GM19351 (cell line): ENCODE measurements at regions not wholly inside any gene's neighbourhood (a gene's known extent, or its start where the extent isn't known, plus 50 kb on each side); places are given as distances from the start of the nearest gene placed in this dataset.
"Not testable (repeated sequence)": the region's sequence is repeated elsewhere in the genome, so short reads cannot be mapped to it uniquely, and the experiment has no call there.

Experiments used
- ATAC-seq: cut with Tn5 transposase; IDR thresholded peaks from one replicate; pipeline ENCODE4 v1.9.1; 2021; ENCODE audit warnings: mild to moderate bottlenecking, moderate library complexity; ENCODE audit not compliant: unreplicated experiment

DNA sequence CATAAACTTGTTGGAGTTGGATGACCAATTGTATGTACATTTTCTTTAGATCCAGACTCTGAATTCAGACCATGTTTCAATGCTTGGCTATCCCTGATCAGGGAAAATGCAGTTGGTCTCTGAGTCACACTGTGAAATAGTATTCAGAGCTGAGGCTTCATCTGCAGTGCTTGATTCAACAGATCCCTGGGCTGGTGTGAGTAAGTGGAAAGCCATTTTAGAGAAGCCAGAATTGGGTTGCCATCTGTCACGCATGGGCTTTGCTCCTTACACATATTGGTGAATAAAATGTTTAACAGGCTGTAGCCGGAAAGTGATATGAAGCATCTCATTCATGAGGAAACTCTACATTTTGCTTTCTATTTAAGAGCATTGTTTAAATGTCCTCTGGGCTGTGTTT is 50.0 kb upstream of the ACYP2 start:
- ATAC-seq: no peak

DNA sequence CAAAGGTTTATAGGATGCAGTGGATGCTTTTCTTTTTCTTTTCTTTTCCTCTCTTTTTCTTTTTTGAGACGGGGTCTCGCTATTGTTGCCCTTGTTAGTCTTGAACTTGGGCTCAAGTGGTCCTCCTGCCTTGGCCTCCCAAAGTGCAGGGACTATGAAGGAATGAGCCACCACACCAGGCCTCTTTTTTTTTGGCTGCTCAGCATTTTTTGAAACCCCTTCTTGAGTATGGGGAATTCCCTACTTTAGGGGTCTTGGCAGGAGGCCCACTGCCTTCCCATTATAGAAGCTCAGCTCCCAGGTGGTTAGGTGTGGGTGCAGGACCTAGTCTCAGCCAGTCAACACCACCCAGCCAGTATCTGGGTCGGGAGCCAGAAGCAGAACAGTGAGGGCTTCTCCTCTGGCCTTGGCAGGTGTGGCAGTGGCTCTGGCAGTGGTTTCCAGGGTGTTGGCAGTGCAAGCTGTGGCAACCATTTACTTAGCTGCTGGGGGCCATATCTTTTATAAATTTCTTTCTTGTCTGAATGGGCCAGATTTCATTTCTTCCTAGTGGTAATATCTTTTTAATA is 51.4 kb upstream of the ACYP2 start:
- ATAC-seq: no peak

DNA sequence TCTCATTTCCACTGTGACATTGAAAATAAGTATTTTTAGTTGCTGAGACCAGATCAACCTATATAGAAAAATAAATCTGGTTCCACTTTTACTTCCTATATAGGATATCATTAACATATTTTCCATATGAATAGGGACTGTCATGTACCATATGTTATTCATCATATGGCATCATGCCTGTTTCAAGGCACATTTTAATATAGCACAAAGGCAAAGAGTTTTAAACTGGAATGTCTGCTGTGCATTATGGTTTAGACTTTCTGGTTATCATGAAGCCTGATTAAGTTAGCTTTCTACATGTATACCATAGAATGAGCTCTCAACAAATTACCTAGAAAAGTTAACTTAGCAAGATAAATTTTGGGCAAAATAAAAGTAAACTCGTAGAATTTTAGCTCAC is 53.0 kb upstream of the ACYP2 start:
- no peak for ATAC-seq

DNA sequence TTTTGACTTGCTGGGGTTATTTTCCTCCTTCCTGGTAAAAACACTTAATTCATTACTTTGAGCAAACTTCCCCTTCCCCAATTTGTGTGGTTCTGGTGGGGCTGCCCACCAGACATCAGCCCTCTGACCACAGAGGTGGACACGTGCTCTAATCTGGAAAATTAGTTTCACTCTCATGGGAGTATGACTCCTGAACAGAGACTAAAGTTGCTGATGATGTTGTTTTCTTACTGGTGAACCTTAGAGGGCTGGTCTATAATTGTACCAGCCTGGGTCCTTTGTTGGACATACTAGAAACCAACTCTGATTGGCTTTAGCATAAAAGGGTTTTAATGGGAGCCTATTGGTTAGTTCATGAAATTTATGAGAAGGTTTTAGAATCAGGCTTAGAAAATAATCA is 54.1 kb upstream of the ACYP2 start:
- no peak for ATAC-seq

DNA sequence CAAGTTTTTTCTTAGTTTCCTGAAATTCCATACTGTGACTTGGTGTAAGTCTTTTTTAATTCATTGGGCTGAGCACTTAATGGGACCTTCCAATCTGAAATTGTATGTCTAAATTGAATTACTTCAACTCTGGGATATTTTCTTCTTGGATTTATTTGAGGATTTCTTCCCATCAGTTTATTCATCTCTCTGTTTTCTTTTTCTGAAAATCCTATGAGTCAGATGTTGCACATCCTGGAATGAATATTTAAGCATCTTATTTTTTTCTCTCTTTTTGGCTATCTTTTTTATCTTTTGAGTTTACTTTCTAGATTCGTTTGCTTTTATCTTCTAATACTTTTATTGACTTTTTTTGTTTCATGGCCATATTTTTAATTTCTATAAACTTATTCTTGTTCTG is 55.4 kb upstream of the ACYP2 start:
- no peak for ATAC-seq

DNA sequence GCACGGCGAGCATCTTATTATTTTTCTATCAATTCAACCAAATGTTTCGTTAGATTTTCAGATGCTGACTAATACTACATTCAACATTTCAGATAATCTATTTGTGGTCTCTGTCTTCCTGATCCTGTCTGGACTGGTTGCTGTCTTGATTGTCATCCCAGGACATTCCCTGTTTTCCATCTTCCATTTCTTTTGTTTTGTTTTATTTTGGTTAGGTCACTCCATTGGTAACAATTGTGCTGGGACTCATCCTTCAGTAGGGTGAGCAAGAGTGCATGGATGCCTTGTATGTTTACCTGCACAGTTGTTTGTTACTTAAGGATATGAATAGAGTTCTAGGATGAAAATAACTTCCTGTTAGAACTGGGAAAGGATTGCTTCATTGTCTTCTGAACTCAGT is 55.9 kb upstream of the ACYP2 start:
- ATAC-seq: no peak

DNA sequence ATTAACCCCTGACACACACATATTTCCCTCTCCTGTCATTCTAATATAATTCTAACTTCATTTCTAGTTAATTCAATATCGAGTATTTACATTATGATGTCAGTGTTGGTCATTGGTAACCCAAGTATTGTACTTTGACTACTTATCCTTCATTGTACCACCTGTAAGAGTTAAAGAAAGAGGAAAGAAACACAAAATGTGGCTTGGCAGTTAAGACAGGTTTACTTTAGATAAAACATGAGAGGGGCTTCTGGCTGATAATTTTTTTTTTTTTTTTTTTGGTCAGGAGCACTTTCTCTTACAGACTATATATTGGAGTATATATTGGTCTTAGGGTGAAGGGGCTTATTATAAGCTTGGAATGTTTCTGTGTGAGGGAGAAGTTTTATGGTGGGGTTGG is 57.0 kb upstream of the ACYP2 start:
- ATAC-seq: no peak

DNA sequence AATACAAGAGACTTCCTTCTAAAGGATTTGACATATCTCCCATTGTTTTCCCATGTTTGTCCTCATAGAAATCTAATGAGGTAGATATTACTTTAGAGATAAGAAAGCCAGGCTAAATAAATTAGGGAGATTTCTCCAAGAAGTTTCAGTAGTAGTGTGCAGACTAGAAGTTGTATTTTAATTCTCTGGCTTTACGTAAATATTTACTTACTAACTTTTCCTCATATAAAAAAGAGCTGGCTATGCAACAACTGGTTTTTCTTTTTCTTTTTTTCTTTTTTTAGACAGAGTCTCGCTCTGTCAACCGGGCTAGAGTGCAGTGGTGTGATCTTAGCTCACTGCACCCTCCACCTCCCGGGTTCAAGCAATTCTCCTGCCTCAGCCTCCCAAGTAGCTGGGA is 60.6 kb upstream of the ACYP2 start:
- no peak for ATAC-seq

DNA sequence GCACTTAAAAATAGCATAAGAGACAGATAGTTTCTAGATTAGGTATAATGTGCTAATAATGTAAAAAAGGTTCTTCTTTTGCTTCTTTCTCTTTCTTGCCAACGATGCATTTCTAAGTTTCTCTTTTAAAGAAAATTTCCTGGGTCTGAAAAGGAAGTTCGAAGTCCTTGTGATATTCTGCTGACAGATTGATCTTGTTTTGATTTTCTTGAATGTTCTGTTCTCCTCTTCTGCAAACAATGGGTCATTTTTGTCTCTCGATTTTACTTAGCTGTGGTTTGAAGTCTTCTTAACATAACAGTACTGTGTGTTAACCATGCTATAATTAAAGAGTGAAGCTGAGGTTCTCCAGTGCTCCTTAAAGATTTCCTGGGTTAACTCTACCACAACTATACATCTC is 61.1 kb upstream of the ACYP2 start:
- ATAC-seq: peak; percentile 75

DNA sequence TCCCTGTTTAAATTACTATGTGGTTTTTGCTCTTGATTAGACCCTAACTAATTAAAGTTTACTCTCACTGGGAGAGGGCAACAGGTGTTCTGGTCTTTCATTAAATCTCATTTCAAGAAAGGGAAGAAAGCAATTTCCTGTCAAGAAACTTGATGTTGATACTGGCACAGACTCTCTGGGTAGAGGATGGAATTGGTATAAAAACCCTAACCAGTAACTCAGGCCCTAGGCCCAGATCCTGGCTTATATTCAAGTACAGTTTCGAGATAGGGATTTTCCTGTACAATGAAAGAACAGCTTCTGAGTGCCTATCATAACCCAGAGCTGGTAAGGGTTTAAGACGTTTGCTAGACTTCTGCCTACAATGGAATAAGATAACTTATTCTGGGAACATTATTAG is 61.6 kb upstream of the ACYP2 start:
- peak; percentile 24 for ATAC-seq

DNA sequence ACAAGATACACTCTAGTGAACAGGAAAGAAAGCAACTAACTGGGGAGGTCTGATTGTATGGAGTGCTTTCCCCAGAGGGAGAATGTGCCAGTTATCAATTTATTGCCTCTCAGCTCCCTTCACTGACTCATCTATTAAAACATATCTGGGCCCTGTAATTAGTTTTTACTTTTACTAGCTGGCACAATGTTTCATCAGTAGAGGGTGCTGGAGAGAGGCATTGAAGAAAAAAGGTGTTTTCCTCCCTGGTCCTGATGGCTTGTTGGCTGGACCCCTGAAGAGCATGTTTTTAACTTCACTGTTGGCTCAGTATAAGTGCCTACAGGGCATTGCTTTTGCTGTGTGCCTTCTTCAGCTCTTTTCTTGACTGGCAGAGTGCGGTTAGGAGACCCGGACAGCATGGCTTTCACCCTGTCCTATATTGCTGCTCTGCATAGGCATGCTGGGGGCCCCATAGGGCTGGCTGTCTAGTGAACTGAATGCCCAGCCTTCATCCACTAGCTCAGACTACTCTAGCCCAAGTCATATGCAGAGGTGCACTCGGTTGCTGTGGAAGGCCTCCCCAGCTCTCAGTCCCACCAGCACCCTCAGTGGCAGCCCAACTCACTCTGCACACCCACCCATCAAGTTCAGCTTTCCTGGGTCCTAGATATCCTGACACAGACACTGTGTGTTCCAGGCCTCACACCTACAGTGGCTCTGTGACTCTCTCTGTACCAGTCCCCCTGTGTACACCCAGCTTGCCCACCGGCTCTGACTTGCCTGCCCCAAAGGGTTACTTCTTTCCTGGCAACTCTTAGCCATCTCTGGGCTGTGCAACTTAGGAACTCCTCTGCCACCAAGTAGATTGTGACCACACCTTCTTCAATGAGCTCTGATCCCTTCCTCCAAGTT is 62.3 kb upstream of the ACYP2 start:
- peak; percentile 38 for ATAC-seq

DNA sequence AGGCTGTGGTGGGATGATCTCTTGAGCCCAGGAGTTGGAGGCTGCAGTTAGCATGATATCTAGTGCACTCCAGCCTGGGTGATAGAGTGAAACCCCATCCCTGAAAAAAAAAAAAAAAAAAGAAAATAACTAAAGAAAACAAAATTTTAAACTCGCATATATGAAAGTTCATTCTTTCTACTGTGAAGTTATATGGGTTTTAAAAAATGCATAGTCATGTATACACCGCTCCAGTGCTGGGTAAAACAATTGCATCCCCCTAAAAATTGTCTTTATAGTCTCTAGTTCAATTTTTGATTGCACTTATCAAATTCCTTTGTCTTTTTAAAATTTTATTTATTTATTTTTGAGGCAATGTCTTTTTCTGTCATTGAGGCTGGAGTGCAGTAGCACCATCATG is 65.0 kb upstream of the ACYP2 start:
- no peak for ATAC-seq

DNA sequence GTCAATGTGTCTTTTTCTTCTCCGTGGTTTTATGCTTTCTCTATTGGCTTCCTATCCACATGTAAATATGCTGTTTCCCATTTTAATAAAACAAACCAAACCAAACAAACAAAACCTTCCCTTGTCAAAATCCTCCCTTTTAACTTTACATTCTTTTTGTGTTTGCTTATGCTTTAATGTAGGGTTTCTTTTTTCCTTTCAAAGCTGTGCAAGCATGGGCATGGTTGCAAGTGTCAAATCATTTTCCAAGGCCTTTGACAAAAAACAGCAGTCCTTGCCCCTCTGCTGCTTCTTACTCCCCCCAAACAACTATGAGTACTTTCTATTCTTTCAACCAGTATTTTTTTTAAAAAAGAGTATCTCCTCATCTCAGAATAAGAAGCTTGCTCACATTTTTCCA is 66.0 kb upstream of the ACYP2 start:
- no peak for ATAC-seq

DNA sequence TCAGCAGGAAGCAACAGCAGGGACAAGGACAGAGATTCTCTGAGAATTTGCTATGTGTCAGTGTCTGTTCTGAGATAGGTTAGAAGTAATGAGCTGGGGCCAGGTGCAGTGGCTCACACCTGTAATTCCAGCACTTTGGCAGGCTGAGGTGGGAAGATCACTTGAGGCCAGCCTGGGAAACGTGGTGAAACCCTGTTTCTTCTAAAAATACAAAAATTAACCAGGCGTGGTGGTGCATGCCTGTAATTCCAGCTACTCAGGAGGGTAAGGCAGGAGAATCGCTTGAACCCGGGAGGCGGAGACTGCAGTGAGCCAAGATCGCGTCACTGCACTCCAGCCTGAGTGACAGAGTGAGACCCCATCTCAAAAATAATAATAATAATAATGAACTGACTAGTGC is 66.5 kb upstream of the ACYP2 start:
- not testable (repeated sequence) for ATAC-seq

DNA sequence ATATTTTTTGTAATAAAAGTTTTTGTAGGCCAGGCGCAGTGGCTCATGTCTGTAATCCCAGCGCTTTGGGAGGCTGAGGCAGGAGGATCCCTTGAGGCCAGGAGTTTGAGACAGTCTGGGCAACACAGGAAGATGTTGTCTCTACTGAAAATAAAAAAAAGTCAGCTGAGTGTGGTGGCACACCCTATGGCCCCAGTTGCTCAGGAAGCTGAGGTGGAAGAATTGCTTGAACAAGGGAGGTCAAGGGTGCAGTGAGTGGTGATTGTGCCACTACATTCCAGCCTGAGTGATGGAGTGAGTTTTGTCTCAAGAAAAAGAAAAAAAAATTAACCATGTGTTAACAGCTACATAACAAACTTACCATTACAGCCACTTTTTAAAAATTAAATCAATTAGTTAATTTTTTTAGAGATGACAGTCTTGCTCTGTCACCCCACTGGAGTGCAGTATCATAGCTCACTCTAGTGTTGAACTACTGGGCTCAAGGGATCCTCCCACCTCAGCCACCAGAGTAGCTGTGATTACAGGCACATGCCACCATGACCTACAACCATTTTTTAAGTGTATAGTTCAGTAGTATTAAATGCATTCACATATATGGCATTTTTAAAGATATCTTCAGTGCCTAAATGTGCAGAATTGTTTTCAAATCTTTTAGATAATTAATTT is 67.2 kb upstream of the ACYP2 start:
- peak; percentile 45 for ATAC-seq

DNA sequence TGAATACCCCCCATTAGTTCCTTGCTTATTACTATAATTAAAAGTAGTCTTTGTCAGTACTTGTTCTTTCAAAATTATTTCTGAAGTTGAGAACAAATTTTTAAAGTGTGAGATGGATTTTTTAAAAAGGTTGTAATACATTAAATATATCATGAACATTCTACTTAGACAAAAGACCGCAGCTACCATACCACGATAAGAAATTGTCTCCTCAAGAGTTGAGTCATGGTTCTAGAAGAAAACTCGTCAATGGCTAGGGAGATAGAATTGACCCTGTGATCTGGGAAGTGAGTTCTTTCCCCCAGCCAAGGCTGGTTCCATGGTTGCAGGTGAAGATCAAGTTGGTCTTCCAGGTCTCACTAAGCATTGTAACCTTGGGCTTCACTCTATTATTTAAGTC is 67.8 kb upstream of the ACYP2 start:
- no peak for ATAC-seq

DNA sequence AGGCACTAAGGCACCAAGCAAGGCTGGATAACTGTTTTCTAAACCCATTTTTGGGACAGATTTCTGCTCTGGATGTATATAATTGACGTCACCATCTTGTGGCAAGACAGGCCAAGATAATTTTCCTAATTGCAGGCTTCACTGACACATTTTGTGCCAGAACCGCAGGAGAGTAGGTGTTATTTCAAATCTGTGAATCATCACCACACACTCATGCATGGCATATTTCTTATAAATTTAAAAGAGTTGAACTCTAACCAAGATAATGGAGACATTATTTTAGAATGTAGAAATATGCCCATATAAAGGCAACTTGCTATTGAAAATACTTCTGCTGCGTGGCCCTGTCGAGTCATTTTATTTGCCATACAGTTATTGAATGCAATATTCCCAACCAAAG is 68.3 kb upstream of the ACYP2 start:
- no peak for ATAC-seq

DNA sequence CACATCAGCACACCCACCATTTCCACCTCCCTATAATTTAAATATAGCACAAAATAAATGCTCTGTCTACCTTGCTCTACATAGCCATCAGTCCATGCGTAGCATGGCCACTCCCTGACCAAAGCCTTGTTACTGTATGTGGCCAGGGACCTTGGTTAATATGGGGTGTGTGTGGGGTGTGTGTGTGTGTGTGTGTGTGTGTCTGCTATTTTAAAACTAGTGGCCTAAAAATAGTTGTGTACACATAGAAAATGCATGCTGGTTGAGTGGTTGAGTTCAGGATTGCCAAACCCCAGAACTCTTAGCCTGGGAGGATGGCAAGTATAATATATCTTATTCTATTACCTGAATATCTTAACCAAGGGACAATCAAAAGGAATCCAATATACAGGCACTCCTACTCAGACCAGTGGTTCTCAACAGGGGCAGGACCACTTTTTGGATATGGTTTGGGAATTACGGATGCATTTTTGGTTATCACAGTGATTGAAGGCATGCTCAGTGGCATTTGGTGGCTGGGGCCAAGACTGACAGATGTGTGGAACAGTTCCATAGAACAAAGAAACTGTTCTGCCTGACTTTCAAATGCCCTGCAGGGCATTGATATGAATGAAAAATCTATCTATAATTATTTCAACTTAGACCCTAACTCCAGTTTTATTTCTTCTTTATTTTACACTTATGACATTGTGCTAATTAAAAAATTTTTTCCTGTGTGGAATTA is 72.3 kb upstream of the PSME4 start:
- no peak for ATAC-seq

DNA sequence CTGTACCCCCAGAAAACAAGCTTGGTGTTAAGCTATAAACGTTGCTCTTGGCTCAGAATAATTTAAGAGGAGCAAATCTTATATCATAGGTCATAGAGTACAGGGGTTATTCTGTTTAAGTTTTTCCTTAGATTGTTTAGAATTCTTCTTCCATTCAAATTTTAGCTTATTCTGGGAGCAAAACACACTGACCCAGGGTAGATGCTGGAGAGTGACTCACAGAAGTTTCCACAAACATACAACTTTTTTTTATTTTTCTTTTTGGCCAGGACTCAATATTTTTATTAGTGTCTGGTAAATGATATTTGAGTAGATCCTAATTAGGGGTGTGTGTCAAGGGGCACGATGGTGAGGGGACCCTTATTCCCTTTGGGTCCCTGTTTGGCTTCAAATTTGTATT is 71.5 kb upstream of the PSME4 start:
- no peak for ATAC-seq

DNA sequence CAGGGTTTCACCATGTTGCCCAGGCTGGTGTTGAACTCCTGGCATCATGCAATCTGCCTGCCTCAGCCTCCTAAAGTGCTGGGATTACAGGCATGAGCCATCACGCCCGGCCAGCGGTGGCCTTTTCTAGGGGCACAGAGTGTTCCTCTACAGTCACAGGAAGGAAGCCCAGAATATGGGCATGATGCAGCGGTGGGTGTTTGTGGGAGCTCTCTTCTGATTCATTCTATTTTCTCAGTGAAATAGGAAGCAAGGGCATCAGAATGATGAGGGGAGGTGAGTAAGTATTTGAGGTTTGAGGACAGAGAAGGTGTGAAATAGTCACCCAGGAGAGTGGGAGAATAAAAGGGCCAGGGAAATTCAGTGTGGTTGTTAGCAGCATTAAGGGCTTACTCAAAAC is 70.3 kb upstream of the PSME4 start:
- ATAC-seq: no peak

DNA sequence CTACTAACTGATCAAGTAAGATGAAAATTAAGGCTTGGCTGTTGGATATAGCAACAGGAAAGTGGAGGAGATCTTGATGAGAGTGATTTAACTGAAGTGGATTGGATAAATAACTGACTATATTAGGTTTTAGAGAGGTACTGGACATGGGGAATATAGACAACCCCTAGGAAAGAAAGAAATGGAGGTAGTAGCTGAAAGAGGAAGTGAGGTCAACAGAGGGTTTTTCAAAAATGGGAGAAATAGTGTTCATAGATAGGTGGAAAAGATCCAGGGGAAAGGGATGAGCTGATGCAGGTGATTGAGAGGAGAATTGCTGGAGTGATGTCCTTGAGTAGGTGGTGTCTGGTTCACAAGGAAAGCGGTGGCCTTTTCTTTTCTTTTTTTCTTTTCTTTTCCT is 69.9 kb upstream of the PSME4 start:
- no peak for ATAC-seq

DNA sequence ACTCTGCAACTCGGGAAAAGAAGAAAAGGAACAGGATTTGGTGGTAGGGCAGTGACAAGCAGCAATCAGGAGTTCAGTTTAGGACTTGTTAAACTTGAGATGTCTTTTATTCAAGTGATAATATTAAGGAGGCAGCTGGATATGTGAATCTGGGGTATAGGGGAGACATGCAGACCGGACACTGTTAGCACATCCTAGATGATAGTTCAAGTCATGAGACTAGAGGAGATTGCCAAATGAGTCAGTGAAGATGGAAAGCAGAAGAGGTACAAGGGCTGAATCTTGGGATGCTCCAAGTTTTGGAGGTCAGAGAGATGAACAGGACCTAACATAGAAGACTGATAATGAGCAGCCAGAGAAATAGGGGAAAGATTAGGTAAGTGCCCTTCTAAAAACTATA is 69.5 kb upstream of the PSME4 start:
- ATAC-seq: no peak
